ENCODE measurements at regions not wholly inside any gene's neighbourhood (a gene's known extent, or its start where the extent isn't known, plus 50 kb on each side); places are given as distances from the start of the nearest gene placed in this dataset.

DNA sequence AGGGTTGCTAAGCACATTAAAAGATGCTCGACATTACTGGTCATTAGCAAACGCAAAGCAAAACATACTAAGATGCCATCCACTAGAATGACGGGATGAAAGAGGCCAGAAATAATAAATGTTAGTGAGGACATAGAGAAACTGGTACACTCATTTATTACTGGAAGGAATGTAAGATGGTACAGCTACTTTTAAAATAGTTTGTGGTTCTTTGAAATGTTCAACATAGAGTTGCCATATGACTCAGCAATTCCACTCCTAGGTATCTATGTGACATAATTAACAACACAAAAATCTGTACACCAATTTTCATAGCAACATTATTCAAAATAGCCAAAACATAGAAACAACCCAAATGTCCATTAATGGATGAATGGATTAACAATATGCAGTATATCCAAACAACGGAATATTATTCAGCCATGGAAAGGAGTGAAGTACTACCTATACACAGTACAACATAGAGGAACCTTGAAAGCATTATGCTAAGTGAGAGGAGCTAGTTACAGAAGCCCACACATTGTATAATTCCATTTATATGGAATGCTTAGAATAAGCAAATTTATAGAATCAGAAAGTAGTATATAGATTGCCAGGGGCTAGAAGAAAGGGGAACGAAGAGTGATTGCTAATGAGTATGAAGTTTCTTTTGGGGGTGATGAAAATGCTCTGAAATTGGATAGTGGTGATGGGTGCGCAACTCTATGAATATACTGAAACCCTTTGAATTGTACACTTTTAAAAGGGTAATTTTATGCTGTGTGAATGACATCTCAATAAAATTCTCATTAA lies 61.9 kb upstream of the IL1R1 start:
- TF ChIP-seq, protein P1, sequence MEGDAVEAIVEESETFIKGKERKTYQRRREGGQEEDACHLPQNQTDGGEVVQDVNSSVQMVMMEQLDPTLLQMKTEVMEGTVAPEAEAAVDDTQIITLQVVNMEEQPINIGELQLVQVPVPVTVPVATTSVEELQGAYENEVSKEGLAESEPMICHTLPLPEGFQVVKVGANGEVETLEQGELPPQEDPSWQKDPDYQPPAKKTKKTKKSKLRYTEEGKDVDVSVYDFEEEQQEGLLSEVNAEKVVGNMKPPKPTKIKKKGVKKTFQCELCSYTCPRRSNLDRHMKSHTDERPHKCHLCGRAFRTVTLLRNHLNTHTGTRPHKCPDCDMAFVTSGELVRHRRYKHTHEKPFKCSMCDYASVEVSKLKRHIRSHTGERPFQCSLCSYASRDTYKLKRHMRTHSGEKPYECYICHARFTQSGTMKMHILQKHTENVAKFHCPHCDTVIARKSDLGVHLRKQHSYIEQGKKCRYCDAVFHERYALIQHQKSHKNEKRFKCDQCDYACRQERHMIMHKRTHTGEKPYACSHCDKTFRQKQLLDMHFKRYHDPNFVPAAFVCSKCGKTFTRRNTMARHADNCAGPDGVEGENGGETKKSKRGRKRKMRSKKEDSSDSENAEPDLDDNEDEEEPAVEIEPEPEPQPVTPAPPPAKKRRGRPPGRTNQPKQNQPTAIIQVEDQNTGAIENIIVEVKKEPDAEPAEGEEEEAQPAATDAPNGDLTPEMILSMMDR (IDR thresholded peaks at IDR 0.05): no peak
- TF ChIP-seq POLR2AphosphoS5 (IDR thresholded peaks at IDR 0.05) (no peak), EP300 (IDR thresholded peaks at IDR 0.05; ENCODE audit: low read depth) (no peak), POLR2A (IDR thresholded peaks at IDR 0.05) (no peak)
